ENCODE measurements at regions not wholly inside any gene's neighbourhood (a gene's known extent, or its start where the extent isn't known, plus 50 kb on each side); places are given as distances from the start of the nearest gene placed in this dataset.

DNA sequence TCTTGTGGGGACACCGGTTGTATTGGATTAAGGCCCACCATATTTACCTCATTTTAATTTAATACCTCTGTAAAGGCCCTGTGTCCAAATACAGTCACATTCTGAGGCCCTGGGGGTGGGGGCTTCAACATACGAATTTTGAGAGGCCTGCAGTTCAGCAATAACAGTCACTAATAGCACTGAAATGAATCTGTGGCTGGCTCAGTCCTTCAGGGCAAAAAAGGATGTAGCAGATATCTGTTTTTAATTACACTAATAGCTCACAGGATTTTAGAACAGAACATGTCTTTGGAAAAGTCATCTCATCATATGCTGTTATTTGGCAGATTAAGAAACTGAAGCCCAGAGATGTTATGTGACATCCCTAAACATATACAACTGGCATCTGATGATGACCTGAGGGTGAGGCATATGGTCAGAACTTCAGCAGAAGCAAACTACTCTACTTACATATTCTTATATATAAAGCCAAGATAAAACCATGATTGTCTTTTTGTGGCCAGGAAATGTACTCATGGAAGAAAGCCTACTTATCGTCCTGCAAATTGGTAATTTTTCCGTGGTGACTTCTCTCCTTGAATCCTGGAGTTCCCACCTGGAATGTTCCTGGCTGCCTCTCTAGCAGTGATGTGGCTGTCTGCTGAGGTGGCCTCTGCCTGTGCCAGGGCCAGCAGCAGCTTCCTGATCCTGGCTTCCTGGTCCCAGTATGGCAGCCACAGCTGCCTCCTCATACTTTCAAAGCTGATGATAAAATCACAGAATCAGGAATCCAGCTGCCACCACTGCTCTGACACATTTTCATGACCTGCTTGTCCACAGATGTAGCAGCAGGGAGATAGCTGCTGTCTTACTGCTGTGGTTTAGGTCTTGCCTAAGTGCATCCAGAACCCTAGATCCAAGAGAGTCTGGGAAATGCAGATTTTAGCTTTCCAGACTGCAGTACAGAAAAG, 72.1 kb upstream of the ANKRD55 start:
- Mint-ChIP-seq H3K36me3 (peaks cover 5% of the 10 kb centered on the region), H3K9me3 (peaks cover 0 to 12% (median 0%) of the 10 kb centered on the region in 7 donors), H3K27ac (no peak overlapping the region), H3K4me1 (peaks cover 0 to 4% (median 1%) of the 10 kb centered on the region in 4 donors), H3K4me3 (no peak overlapping the region), H3K27me3 (peaks cover 4% of the 10 kb centered on the region)
- Histone ChIP-seq H3K36me3 (ENCODE audit: control insufficient read depth, insufficient read depth, low read length) (no peaks in the 10 kb centered on the region), H3K4me1 (ENCODE audit: control insufficient read depth, insufficient read depth, low read length, poor library complexity, severe bottlenecking) (no peaks in the 10 kb centered on the region), H3K4me3 (ENCODE audit: low read depth, low read length) (no peak overlapping the region), H3K27me3 (ENCODE audit: control insufficient read depth, insufficient read depth, low read length) (no peaks in the 10 kb centered on the region), H3K9me3 (ENCODE audit: control insufficient read depth in 2 of 2, low read length in 2 of 2) (peaks cover 0 to 10% of the 10 kb centered on the region in 2 experiments), H3K27ac (ENCODE audit: insufficient read depth, low read length, poor library complexity, severe bottlenecking) (no peak overlapping the region)
- no peak for ATAC-seq (ENCODE audit: low read depth in 2 of 2)
- DNase-seq = no peak

DNA sequence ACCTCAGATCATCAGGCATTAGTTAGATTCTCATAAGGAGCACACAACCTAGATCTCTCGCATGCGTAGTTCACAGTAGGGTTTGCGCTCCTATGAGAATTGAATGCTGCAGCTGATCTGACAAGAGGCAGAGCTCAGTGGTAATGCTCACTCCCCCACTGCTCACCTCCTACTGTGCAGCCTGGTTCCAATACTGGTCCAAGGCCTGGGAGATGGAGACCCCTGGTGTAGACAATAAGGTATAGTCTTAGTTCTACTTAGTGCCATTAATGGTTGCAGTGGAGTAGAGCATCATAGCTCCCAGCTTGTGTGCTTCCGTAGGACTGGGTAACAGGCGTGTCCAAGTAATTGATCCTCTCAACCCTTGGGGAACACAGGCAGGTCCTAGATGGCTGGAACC, 70.4 kb upstream of the ANKRD55 start:
- H3K9me3 ChIP-seq (ENCODE audit: control insufficient read depth in 2 of 2, low read length in 2 of 2) = peaks cover 0 to 10% of the 10 kb centered on the region in 2 experiments
- H3K4me3 ChIP-seq (ENCODE audit: low read depth, low read length) = no peak overlapping the region
- peaks cover 0 to 12% (median 1%) of the 10 kb centered on the region in 7 donors for H3K9me3 Mint-ChIP-seq
- no peak overlapping the region for H3K4me3 Mint-ChIP-seq
- DNase-seq (no peak), ATAC-seq (ENCODE audit: low read depth in 2 of 2) (no peak)
- no peaks in the 10 kb centered on the region for H3K36me3 Mint-ChIP-seq
- no peaks in the 10 kb centered on the region for H3K27me3 ChIP-seq (ENCODE audit: control insufficient read depth, insufficient read depth, low read length)
- H3K27me3 Mint-ChIP-seq = peaks cover 2% of the 10 kb centered on the region
- H3K36me3 ChIP-seq (ENCODE audit: control insufficient read depth, insufficient read depth, low read length) = no peaks in the 10 kb centered on the region
- H3K27ac ChIP-seq (ENCODE audit: insufficient read depth, low read length, poor library complexity, severe bottlenecking) = no peak overlapping the region
- no peaks in the 10 kb centered on the region for H3K4me1 ChIP-seq (ENCODE audit: control insufficient read depth, insufficient read depth, low read length, poor library complexity, severe bottlenecking)
- H3K4me1 Mint-ChIP-seq = no peaks in the 10 kb centered on the region
- H3K27ac Mint-ChIP-seq = no peak overlapping the region

DNA sequence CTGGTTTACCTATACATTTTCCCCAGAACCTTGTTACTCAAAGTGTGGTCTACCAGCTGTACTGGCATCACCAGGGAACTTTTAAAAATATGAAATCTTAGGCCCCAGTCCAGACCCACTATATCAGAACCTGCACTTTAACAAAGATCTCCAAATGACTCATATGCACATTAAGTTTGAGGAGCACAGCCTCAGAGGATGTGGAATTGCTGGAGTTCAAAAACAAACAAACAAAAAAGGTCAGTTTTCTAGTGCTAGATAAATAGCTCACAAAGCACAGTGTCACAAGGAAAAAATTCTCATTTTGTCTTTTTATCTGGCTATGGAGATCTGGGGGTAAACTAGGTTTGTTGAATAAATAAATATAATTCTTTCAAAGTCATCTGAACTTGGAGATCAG, 68.9 kb upstream of the ANKRD55 start:
- no peaks in the 10 kb centered on the region for H3K36me3 ChIP-seq (ENCODE audit: control insufficient read depth, insufficient read depth, low read length)
- no peaks in the 10 kb centered on the region for H3K4me1 ChIP-seq (ENCODE audit: control insufficient read depth, insufficient read depth, low read length, poor library complexity, severe bottlenecking)
- H3K9me3 Mint-ChIP-seq = peaks cover 0 to 11% (median 1%) of the 10 kb centered on the region in 7 donors
- DNase-seq = no peak
- H3K27ac Mint-ChIP-seq = no peak overlapping the region
- H3K9me3 ChIP-seq (ENCODE audit: control insufficient read depth in 2 of 2, low read length in 2 of 2) = peaks cover 0 to 10% of the 10 kb centered on the region in 2 experiments
- H3K4me1 Mint-ChIP-seq = no peaks in the 10 kb centered on the region
- no peak overlapping the region for H3K27ac ChIP-seq (ENCODE audit: insufficient read depth, low read length, poor library complexity, severe bottlenecking)
- no peaks in the 10 kb centered on the region for H3K36me3 Mint-ChIP-seq
- no peak for ATAC-seq (ENCODE audit: low read depth in 2 of 2)
- H3K4me3 ChIP-seq (ENCODE audit: low read depth, low read length) = no peak overlapping the region
- no peak overlapping the region for H3K4me3 Mint-ChIP-seq
- H3K27me3 ChIP-seq (ENCODE audit: control insufficient read depth, insufficient read depth, low read length) = no peaks in the 10 kb centered on the region
- H3K27me3 Mint-ChIP-seq = no peaks in the 10 kb centered on the region

DNA sequence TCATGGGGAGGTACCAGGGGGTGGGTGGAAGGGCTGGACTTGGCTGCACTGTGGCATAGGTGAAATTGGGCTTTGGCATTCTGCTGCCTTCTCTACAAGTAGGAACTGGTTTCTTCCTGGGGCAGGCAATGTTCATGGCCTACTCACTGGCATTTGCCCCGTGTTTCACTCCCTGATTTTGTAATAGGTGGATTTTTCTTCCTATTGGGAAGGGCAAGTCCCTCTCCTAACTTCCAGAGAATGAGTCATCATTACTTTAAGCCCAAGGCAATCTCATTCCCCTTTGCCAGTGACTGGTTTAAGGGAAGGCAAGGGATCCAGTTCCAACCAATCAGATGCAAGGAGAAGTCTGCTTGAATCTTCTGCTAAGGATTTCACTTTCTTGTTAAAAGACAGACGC, 67.9 kb upstream of the ANKRD55 start:
- H3K9me3 ChIP-seq (ENCODE audit: control insufficient read depth in 2 of 2, low read length in 2 of 2) = peaks cover 0 to 2% of the 10 kb centered on the region in 2 experiments
- Mint-ChIP-seq H3K4me1 (no peaks in the 10 kb centered on the region), H3K9me3 (peaks cover 0 to 2% (median 1%) of the 10 kb centered on the region in 7 donors), H3K27ac (peak overlapping the region in 1 of 3 donors; percentile 41), H3K36me3 (no peaks in the 10 kb centered on the region), H3K4me3 (no peak overlapping the region), H3K27me3 (no peaks in the 10 kb centered on the region)
- DNase-seq = no peak
- no peak overlapping the region for H3K27ac ChIP-seq (ENCODE audit: insufficient read depth, low read length, poor library complexity, severe bottlenecking)
- H3K36me3 ChIP-seq (ENCODE audit: control insufficient read depth, insufficient read depth, low read length) = no peaks in the 10 kb centered on the region
- no peak overlapping the region for H3K4me3 ChIP-seq (ENCODE audit: low read depth, low read length)
- H3K27me3 ChIP-seq (ENCODE audit: control insufficient read depth, insufficient read depth, low read length) = no peaks in the 10 kb centered on the region
- ATAC-seq (ENCODE audit: low read depth in 2 of 2) = no peak
- no peaks in the 10 kb centered on the region for H3K4me1 ChIP-seq (ENCODE audit: control insufficient read depth, insufficient read depth, low read length, poor library complexity, severe bottlenecking)

DNA sequence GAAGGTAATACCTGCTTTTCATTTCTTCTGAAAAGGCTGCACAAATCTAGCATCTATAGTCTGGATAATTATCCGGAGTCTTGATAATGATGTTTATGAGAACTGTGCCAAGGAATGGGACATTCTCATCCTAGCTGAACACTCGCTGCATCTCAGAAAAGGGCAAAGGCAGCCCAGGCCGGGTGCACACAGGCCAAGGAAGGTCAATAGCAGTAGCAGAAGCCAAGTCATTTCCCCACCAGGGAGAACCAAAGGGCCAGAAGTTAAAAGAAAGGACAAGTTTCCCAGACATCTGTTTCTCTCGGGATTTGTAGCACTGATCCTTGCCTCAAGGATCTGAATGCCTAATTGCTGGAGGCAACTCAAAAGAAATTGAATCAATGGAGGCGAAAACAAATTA, 66.1 kb upstream of the ANKRD55 start:
- Histone ChIP-seq H3K27ac (ENCODE audit: insufficient read depth, low read length, poor library complexity, severe bottlenecking) (no peak overlapping the region), H3K4me1 (ENCODE audit: control insufficient read depth, insufficient read depth, low read length, poor library complexity, severe bottlenecking) (no peaks in the 10 kb centered on the region), H3K27me3 (ENCODE audit: control insufficient read depth, insufficient read depth, low read length) (no peaks in the 10 kb centered on the region), H3K9me3 (ENCODE audit: control insufficient read depth in 2 of 2, low read length in 2 of 2) (no peaks in the 10 kb centered on the region), H3K4me3 (ENCODE audit: low read depth, low read length) (no peak overlapping the region), H3K36me3 (ENCODE audit: control insufficient read depth, insufficient read depth, low read length) (no peaks in the 10 kb centered on the region)
- Mint-ChIP-seq H3K27me3 (no peaks in the 10 kb centered on the region), H3K36me3 (no peaks in the 10 kb centered on the region), H3K9me3 (peaks cover 0 to 1% (median 0%) of the 10 kb centered on the region in 7 donors), H3K4me3 (no peak overlapping the region), H3K4me1 (no peaks in the 10 kb centered on the region), H3K27ac (no peak overlapping the region)
- DNase-seq (no peak), ATAC-seq (ENCODE audit: low read depth in 2 of 2) (no peak)

DNA sequence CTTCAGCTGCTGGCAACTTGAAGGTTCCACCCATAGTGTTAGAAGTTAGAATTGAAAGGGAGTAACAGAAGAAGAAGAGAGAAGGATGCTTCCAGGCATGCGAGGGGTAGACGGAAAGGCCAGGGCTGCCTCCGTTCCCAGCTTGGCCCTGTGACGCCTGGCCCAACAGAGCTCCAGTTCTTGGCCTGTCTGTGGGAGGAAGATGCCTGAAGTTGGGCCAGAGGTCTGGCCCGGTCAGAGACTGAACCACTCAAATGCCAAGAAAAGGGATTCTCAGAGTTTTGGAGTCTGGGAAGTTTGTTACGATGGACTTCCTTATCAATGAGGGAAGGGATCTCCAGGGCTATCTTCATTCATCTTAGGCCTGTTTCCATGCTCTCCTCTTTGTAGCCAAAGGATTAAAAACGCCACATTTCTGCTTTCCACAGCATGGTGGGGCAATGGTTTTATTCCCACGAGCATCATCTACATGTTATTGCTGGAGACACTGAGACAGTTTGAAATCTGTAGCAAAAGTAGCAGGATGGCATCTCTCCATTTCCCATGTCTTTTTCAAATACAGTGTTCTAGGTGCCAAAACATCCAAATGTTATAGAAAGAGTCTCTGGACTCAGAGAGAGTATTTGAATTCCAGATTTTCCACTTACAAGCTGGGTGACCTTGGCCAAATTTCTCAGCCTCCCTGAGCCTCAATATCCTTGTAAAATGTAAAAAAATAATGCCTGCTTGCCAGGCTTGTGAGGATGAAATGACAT, 65.4 kb upstream of the ANKRD55 start:
- DNase-seq = no peak
- Histone ChIP-seq H3K36me3 (ENCODE audit: control insufficient read depth, insufficient read depth, low read length) (no peaks in the 10 kb centered on the region), H3K27me3 (ENCODE audit: control insufficient read depth, insufficient read depth, low read length) (no peaks in the 10 kb centered on the region), H3K4me1 (ENCODE audit: control insufficient read depth, insufficient read depth, low read length, poor library complexity, severe bottlenecking) (no peaks in the 10 kb centered on the region), H3K4me3 (ENCODE audit: low read depth, low read length) (no peak overlapping the region), H3K27ac (ENCODE audit: insufficient read depth, low read length, poor library complexity, severe bottlenecking) (no peak overlapping the region), H3K9me3 (ENCODE audit: control insufficient read depth in 2 of 2, low read length in 2 of 2) (no peaks in the 10 kb centered on the region)
- Mint-ChIP-seq H3K4me1 (no peaks in the 10 kb centered on the region), H3K9me3 (peaks cover 0 to 2% (median 0%) of the 10 kb centered on the region in 7 donors), H3K36me3 (no peaks in the 10 kb centered on the region), H3K27me3 (no peaks in the 10 kb centered on the region), H3K27ac (no peak overlapping the region), H3K4me3 (no peak overlapping the region)
- ATAC-seq (ENCODE audit: low read depth in 2 of 2) = no peak

DNA sequence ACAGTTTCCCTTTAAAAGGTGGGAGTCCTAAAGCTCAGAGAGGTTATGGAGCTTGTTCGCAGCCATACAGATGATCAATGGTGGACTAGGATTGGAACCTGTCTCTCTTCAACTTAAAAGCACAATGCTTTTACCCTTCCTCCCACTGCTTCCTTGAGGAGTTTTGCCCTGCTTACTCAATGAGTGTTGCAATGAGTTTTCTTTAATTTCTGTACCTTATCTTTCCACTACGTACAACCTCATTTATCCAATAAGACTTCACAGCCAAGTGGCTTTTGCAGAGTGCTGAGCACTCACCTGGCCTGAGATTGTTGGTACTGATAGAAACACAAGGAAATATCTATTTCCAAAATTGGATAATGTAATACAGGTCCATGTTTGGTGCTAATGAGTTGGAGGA, 64.7 kb upstream of the ANKRD55 start:
- H3K9me3 ChIP-seq (ENCODE audit: control insufficient read depth in 2 of 2, low read length in 2 of 2) = no peaks in the 10 kb centered on the region
- no peak overlapping the region for H3K4me3 Mint-ChIP-seq
- no peaks in the 10 kb centered on the region for H3K4me1 ChIP-seq (ENCODE audit: control insufficient read depth, insufficient read depth, low read length, poor library complexity, severe bottlenecking)
- H3K9me3 Mint-ChIP-seq = peaks cover 0 to 2% (median 0%) of the 10 kb centered on the region in 7 donors
- H3K27ac Mint-ChIP-seq = no peak overlapping the region
- DNase-seq (no peak), ATAC-seq (ENCODE audit: low read depth in 2 of 2) (no peak)
- H3K27me3 Mint-ChIP-seq = no peaks in the 10 kb centered on the region
- H3K27ac ChIP-seq (ENCODE audit: insufficient read depth, low read length, poor library complexity, severe bottlenecking) = no peak overlapping the region
- H3K36me3 ChIP-seq (ENCODE audit: control insufficient read depth, insufficient read depth, low read length) = no peaks in the 10 kb centered on the region
- H3K4me1 Mint-ChIP-seq = no peaks in the 10 kb centered on the region
- H3K4me3 ChIP-seq (ENCODE audit: low read depth, low read length) = no peak overlapping the region
- no peaks in the 10 kb centered on the region for H3K27me3 ChIP-seq (ENCODE audit: control insufficient read depth, insufficient read depth, low read length)
- H3K36me3 Mint-ChIP-seq = no peaks in the 10 kb centered on the region

All from CD4-positive, CD25-positive, alpha-beta regulatory T cell (primary cell).